DOHH2 (cell line): ENCODE measurements at regions not wholly inside any gene's neighbourhood (a gene's known extent, or its start where the extent isn't known, plus 50 kb on each side); places are given as distances from the start of the nearest gene placed in this dataset.
"Not testable (repeated sequence)": the region's sequence is repeated elsewhere in the genome, so short reads cannot be mapped to it uniquely, and the experiment has no call there.

Source experiments
- H3F3A ChIP-seq: fragments of 200-600 bp; sonication (generic), shearing (Covaris generic); 2 replicates; pipeline ENCODE4 v1.6.0; 2016; ENCODE audit warnings: antibody characterized with exemption, mild to moderate bottlenecking; ENCODE audit not compliant: control insufficient read depth, insufficient read depth
- H3K27ac ChIP-seq: fragments of 200-600 bp; sonication (generic); 2 replicates; pipeline ENCODE4 v1.5.1; 2014; ENCODE audit warnings: low read depth, mild to moderate bottlenecking, low read length, moderate library complexity
- H3K27me3 ChIP-seq: fragments of 200-600 bp; sonication (generic); 2 replicates; pipeline ENCODE4 v1.6.1; 2014; ENCODE audit warnings: mild to moderate bottlenecking, low read length, mixed read lengths; ENCODE audit not compliant: control insufficient read depth
- H3K36me3 ChIP-seq: fragments of 200-600 bp; sonication (generic); 2 replicates; pipeline ENCODE4 v1.6.1; 2014; ENCODE audit warnings: mild to moderate bottlenecking, low read length, moderate library complexity, mixed read lengths; ENCODE audit not compliant: control insufficient read depth
- H3K4me1 ChIP-seq: fragments of 200-600 bp; sonication (generic); 2 replicates; pipeline ENCODE4 v1.6.1; 2014; ENCODE audit warnings: mild to moderate bottlenecking, low read length, mixed read lengths; ENCODE audit not compliant: control insufficient read depth
- H3K4me2 ChIP-seq: fragments of 200-600 bp; sonication (generic); 2 replicates; pipeline ENCODE4 v1.6.0; 2014; ENCODE audit warnings: mild to moderate bottlenecking, low read length, moderate library complexity
- H3K4me3 ChIP-seq: fragments of 200-600 bp; sonication (generic); 2 replicates; pipeline ENCODE4 v1.5.1; 2014; ENCODE audit warnings: mild to moderate bottlenecking, low read length, mixed read lengths
- H3K79me2 ChIP-seq: fragments of 200-600 bp; sonication (generic); 2 replicates; pipeline ENCODE4 v1.6.1; 2014; ENCODE audit warnings: mild to moderate bottlenecking, low read length, mixed read lengths; ENCODE audit not compliant: control insufficient read depth
- H3K9me2 ChIP-seq: fragments of 200-600 bp; sonication (generic); replicated peaks from 2 replicates; pipeline ENCODE4 v1.6.1; 2014; ENCODE audit warnings: mild to moderate bottlenecking, low read length, mixed read lengths; ENCODE audit not compliant: control insufficient read depth
- H3K9me3 ChIP-seq: fragments of 200-600 bp; sonication (generic); 2 replicates; pipeline ENCODE4 v1.6.1; 2014; ENCODE audit warnings: antibody characterized with exemption, low read length, mixed read lengths; ENCODE audit not compliant: control insufficient read depth, insufficient read depth
- H4K20me1 ChIP-seq: fragments of 200-600 bp; sonication (generic); 2 replicates; pipeline ENCODE4 v1.6.0; 2014; ENCODE audit warnings: low read depth, mild to moderate bottlenecking, antibody characterized with exemption, low read length, moderate library complexity; ENCODE audit not compliant: control insufficient read depth, insufficient read depth
- CTCF ChIP-seq: fragments of 200-600 bp; sonication (generic); IDR thresholded peaks from one replicate; pipeline ENCODE4 v1.5.1; 2014; ENCODE audit warnings: antibody characterized with exemption, mild to moderate bottlenecking, low read depth, low read length; ENCODE audit not compliant: poor library complexity, severe bottlenecking
- EZH2phosphoT487 ChIP-seq: fragments of 200-600 bp; sonication (generic); IDR thresholded peaks from 2 replicates; pipeline ENCODE4 v1.6.1; 2017; ENCODE audit warnings: borderline replicate concordance, mild to moderate bottlenecking, antibody characterized with exemption, low read length, moderate library complexity, mixed read lengths

- not testable (repeated sequence) for H3K4me2 ChIP-seq, H3K4me1 ChIP-seq, H3K9me2 ChIP-seq, H4K20me1 ChIP-seq, H3K27ac ChIP-seq, H3K36me3 ChIP-seq, H3K9me3 ChIP-seq, H3K4me3 ChIP-seq, H3K79me2 ChIP-seq, H3F3A ChIP-seq, H3K27me3 ChIP-seq
Measured at GRCh38 chr7:55672084-55672483, 99.8 kb upstream of the VOPP1 start.

- Histone ChIP-seq H3K9me3 (no peaks in the 10 kb centered on the region), H3K36me3 (no peaks in the 10 kb centered on the region), H3K4me3 (no peak overlapping the region), H4K20me1 (no peaks in the 10 kb centered on the region), H3K4me1 (no peaks in the 10 kb centered on the region), H3K9me2 (no peaks in the 10 kb centered on the region), H3K27me3 (0 out of 2 replicates have a peak, but pooled peaks cover 3% of the 10 kb centered on the region), H3K27ac (no peak overlapping the region), H3F3A (no peaks in the 10 kb centered on the region), H3K79me2 (no peaks in the 10 kb centered on the region), H3K4me2 (no peak overlapping the region)
- TF ChIP-seq CTCF (no peak), EZH2phosphoT487 (no peak)
Measured at GRCh38 chr7:55657654-55658053, 85.4 kb upstream of the VOPP1 start.

GRCh38 chr7:55651057-55651456 is 78.8 kb upstream of the VOPP1 start:
- TF ChIP-seq EZH2phosphoT487 (no peak), CTCF (no peak)
- H3K9me2 ChIP-seq: no peaks in the 10 kb centered on the region
- H3K4me3 ChIP-seq: no peak overlapping the region
- no peaks in the 10 kb centered on the region for H3K36me3 ChIP-seq
- H3K4me1 ChIP-seq: no peaks in the 10 kb centered on the region
- no peaks in the 10 kb centered on the region for H3K9me3 ChIP-seq
- H3K4me2 ChIP-seq: no peak overlapping the region
- H3K79me2 ChIP-seq: no peaks in the 10 kb centered on the region
- H3K27me3 ChIP-seq: no peaks in the 10 kb centered on the region
- no peak overlapping the region for H3K27ac ChIP-seq
- no peaks in the 10 kb centered on the region for H3F3A ChIP-seq
- no peaks in the 10 kb centered on the region for H4K20me1 ChIP-seq

- H3K9me2 ChIP-seq: no peaks in the 10 kb centered on the region
- no peaks in the 10 kb centered on the region for H4K20me1 ChIP-seq
- H3K36me3 ChIP-seq: no peaks in the 10 kb centered on the region
- no peak for TF ChIP-seq EZH2phosphoT487
- TF ChIP-seq CTCF: no peak
- no peak overlapping the region for H3K4me2 ChIP-seq
- no peak overlapping the region for H3K4me3 ChIP-seq
- no peaks in the 10 kb centered on the region for H3F3A ChIP-seq
- no peak overlapping the region for H3K27ac ChIP-seq
- H3K9me3 ChIP-seq: no peaks in the 10 kb centered on the region
- H3K27me3 ChIP-seq: no peaks in the 10 kb centered on the region
- no peaks in the 10 kb centered on the region for H3K4me1 ChIP-seq
- no peaks in the 10 kb centered on the region for H3K79me2 ChIP-seq
Measured at GRCh38 chr7:55649238-55649637, 76.9 kb upstream of the VOPP1 start.
